ENCODE measurements at regions not wholly inside any gene's neighbourhood (a gene's known extent, or its start where the extent isn't known, plus 50 kb on each side); places are given as distances from the start of the nearest gene placed in this dataset.

GRCh38 chr10:10508211-10508610 lies 509.5 kb upstream of the CELF2 start:
- no peak for TF ChIP-seq CTCF (IDR thresholded peaks at IDR 0.05; ENCODE audit: poor library complexity)
- TF ChIP-seq EZH2 (IDR thresholded peaks at IDR 0.05; ENCODE audit: borderline replicate concordance): no peak
- no peak for TF ChIP-seq EZH2phosphoT487 (IDR thresholded peaks at IDR 0.05; ENCODE audit: low read depth, severe bottlenecking, unreplicated experiment)
